ENCODE measurements at regions not wholly inside any gene's neighbourhood (a gene's known extent, or its start where the extent isn't known, plus 50 kb on each side); places are given as distances from the start of the nearest gene placed in this dataset.

GRCh38 chr6:166010136-166010960 is 157.3 kb downstream of the TBXT start:
- TF ChIP-seq EZH2 (IDR thresholded peaks at IDR 0.05; ENCODE audit: low read length, unreplicated experiment), result no peak
- TF ChIP-seq CTCF (conservative IDR thresholded peaks at IDR 0.05; ENCODE audit: low read depth, low read length), result no peak
- no peak for TF ChIP-seq EZH2phosphoT487 (IDR thresholded peaks at IDR 0.05; ENCODE audit: borderline replicate concordance, low read length)
- BruUV-seq (replicated peaks), result no TSS peak
- no peak overlapping the region for H3K9ac ChIP-seq (ENCODE audit: low read length)
- intact Hi-C loops (cut with micrococcal nuclease), result no loop called here
- ChIA-PET POLR2A (ENCODE audit: unreplicated experiment) (no interaction called here), CTCF (no interaction called here)
- H4K20me1 ChIP-seq (ENCODE audit: low read length), result no peaks in the 10 kb centered on the region
- H2AFZ ChIP-seq (ENCODE audit: low read length), result no peak overlapping the region
- no peaks in the 10 kb centered on the region for H3K9me3 ChIP-seq (ENCODE audit: low read length)
- H3K4me2 ChIP-seq (ENCODE audit: low read length), result no peak overlapping the region
- DNase-seq (no peak), ATAC-seq (no peak)
- no peaks in the 10 kb centered on the region for H3F3A ChIP-seq (ENCODE audit: low read length, unreplicated experiment)
- H3K4me1 ChIP-seq (ENCODE audit: insufficient read depth, low read length), result no peaks in the 10 kb centered on the region
- H3K4me3 ChIP-seq (ENCODE audit: low read length), result no peak overlapping the region
- peaks cover 20% of the 10 kb centered on the region for H3K27me3 ChIP-seq (ENCODE audit: low read length)
- H3K9me2 ChIP-seq (replicated peaks; ENCODE audit: low read length), result no peaks in the 10 kb centered on the region
- no peak overlapping the region for H3K27ac ChIP-seq (ENCODE audit: low read length)
- H3K79me2 ChIP-seq (ENCODE audit: low read length), result no peaks in the 10 kb centered on the region
- H3K36me3 ChIP-seq (ENCODE audit: low read depth, low read length), result no peaks in the 10 kb centered on the region

GRCh38 chr6:166009385-166010031 is 158.1 kb downstream of the TBXT start:
- no peaks in the 10 kb centered on the region for H3F3A ChIP-seq (ENCODE audit: low read length, unreplicated experiment)
- no peaks in the 10 kb centered on the region for H3K79me2 ChIP-seq (ENCODE audit: low read length)
- POLR2A ChIA-PET (ENCODE audit: unreplicated experiment), result no interaction called here
- peaks cover 20% of the 10 kb centered on the region for H3K27me3 ChIP-seq (ENCODE audit: low read length)
- no peak overlapping the region for H3K4me3 ChIP-seq (ENCODE audit: low read length)
- H3K4me1 ChIP-seq (ENCODE audit: insufficient read depth, low read length), result no peaks in the 10 kb centered on the region
- ATAC-seq (no peak), DNase-seq (no peak)
- no TSS peak for BruUV-seq (replicated peaks)
- H3K4me2 ChIP-seq (ENCODE audit: low read length), result no peak overlapping the region
- no peak overlapping the region for H3K9ac ChIP-seq (ENCODE audit: low read length)
- H4K20me1 ChIP-seq (ENCODE audit: low read length), result no peaks in the 10 kb centered on the region
- no peaks in the 10 kb centered on the region for H3K36me3 ChIP-seq (ENCODE audit: low read depth, low read length)
- intact Hi-C loops (cut with micrococcal nuclease), result no loop called here
- CTCF ChIA-PET, result no interaction called here
- H2AFZ ChIP-seq (ENCODE audit: low read length), result no peak overlapping the region
- H3K27ac ChIP-seq (ENCODE audit: low read length), result no peak overlapping the region
- no peaks in the 10 kb centered on the region for H3K9me2 ChIP-seq (replicated peaks; ENCODE audit: low read length)
- no peak for TF ChIP-seq EZH2 (IDR thresholded peaks at IDR 0.05; ENCODE audit: low read length, unreplicated experiment)
- no peak for TF ChIP-seq EZH2phosphoT487 (IDR thresholded peaks at IDR 0.05; ENCODE audit: borderline replicate concordance, low read length)
- TF ChIP-seq CTCF (conservative IDR thresholded peaks at IDR 0.05; ENCODE audit: low read depth, low read length), result no peak
- H3K9me3 ChIP-seq (ENCODE audit: low read length), result no peaks in the 10 kb centered on the region
